H9 (cell line): ENCODE measurements at regions not wholly inside any gene's neighbourhood (a gene's known extent, or its start where the extent isn't known, plus 50 kb on each side); places are given as distances from the start of the nearest gene placed in this dataset.

Experiments used
- DNase-seq: peaks from one replicate; pipeline ENCODE4 v3.0.0-alpha.2; 2017
- H2AFZ ChIP-seq: one replicate; pipeline ENCODE4 v1.6.1; 2013; ENCODE audit warnings: mild to moderate bottlenecking, low read length, control low read depth, moderate library complexity
- H2AK5ac ChIP-seq: 2 replicates; pipeline ENCODE4 v1.6.1; 2013; ENCODE audit warnings: low read length, control low read depth, mixed read lengths; ENCODE audit not compliant: insufficient read length
- H2BK120ac ChIP-seq: one replicate; pipeline ENCODE4 v1.6.1; 2013; ENCODE audit warnings: low read depth, mild to moderate bottlenecking, low read length, control low read depth, inconsistent platforms; ENCODE audit not compliant: poor library complexity, severe bottlenecking
- H2BK12ac ChIP-seq: 2 replicates; pipeline ENCODE4 v1.6.1; 2013; ENCODE audit warnings: low read length, control low read depth, mixed read lengths, low read depth; ENCODE audit not compliant: insufficient read length
- H2BK15ac ChIP-seq: 2 replicates; pipeline ENCODE4 v1.6.1; 2013; ENCODE audit warnings: low read depth, low read length, control low read depth
- H2BK20ac ChIP-seq: one replicate; pipeline ENCODE4 v1.6.1; 2013; ENCODE audit warnings: low read depth, mild to moderate bottlenecking, low read length, control low read depth, inconsistent platforms; ENCODE audit not compliant: poor library complexity, severe bottlenecking
- H2BK5ac ChIP-seq: 2 replicates; pipeline ENCODE4 v1.6.1; 2013; ENCODE audit warnings: low read length, control low read depth, mixed read lengths; ENCODE audit not compliant: insufficient read length
- H3K14ac ChIP-seq: 2 replicates; pipeline ENCODE4 v1.6.1; 2013; ENCODE audit warnings: low read length, control low read depth; ENCODE audit not compliant: insufficient read depth
- H3K18ac ChIP-seq: 2 replicates; pipeline ENCODE4 v1.6.1; 2013; ENCODE audit warnings: low read depth, mild to moderate bottlenecking, mixed read lengths, low read length, control low read depth; ENCODE audit not compliant: insufficient read length
- H3K23ac ChIP-seq: 2 replicates; pipeline ENCODE4 v1.6.1; 2013; ENCODE audit warnings: low read length, control low read depth, mixed read lengths, low read depth; ENCODE audit not compliant: insufficient read length
- H3K23me2 ChIP-seq: 2 replicates; pipeline ENCODE4 v1.6.1; 2013; ENCODE audit warnings: low read depth, mild to moderate bottlenecking, mixed read lengths, low read length, control low read depth; ENCODE audit not compliant: insufficient read length, poor library complexity, severe bottlenecking
- H3K27ac ChIP-seq: 2 replicates; pipeline ENCODE4 v1.5.1; 2013; ENCODE audit warnings: low read length, control low read depth, mixed read lengths, low read depth; ENCODE audit not compliant: insufficient read length
- H3K27me3 ChIP-seq: 2 replicates; pipeline ENCODE4 v1.6.1; 2013; ENCODE audit warnings: low read length, control low read depth, inconsistent platforms; ENCODE audit not compliant: insufficient read depth
- H3K4ac ChIP-seq: 2 replicates; pipeline ENCODE4 v1.6.1; 2013; ENCODE audit warnings: low read depth, mild to moderate bottlenecking, control low read depth, inconsistent platforms, low read length, moderate library complexity
- H3K4me1 ChIP-seq: 2 replicates; pipeline ENCODE4 v1.6.1; 2013; ENCODE audit warnings: low read length, control low read depth, inconsistent platforms; ENCODE audit not compliant: insufficient read depth
- H3K4me2 ChIP-seq: 2 replicates; pipeline ENCODE4 v1.6.1; 2013; ENCODE audit warnings: low read length, control low read depth, mixed read lengths; ENCODE audit not compliant: insufficient read length, insufficient read depth
- H3K56ac ChIP-seq: 2 replicates; pipeline ENCODE4 v1.6.1; 2013; ENCODE audit warnings: low read depth, mild to moderate bottlenecking, mixed read lengths, low read length, control low read depth; ENCODE audit not compliant: insufficient read length
- H3K79me1 ChIP-seq: 2 replicates; pipeline ENCODE4 v1.6.1; 2013; ENCODE audit warnings: low read depth, mild to moderate bottlenecking, moderate library complexity, low read length, control low read depth, inconsistent platforms; ENCODE audit not compliant: insufficient read depth, poor library complexity, severe bottlenecking
- H3K79me2 ChIP-seq: 2 replicates; pipeline ENCODE4 v1.6.1; 2013; ENCODE audit warnings: low read length, control low read depth, inconsistent platforms; ENCODE audit not compliant: insufficient read depth
- H3K9ac ChIP-seq: 2 replicates; pipeline ENCODE4 v1.6.1; 2013; ENCODE audit warnings: low read length, control low read depth, mixed read lengths; ENCODE audit not compliant: insufficient read length; ENCODE audit errors: extremely low read depth
- H3K9me3 ChIP-seq: one replicate; pipeline ENCODE4 v1.6.1; 2013; ENCODE audit warnings: low read depth, low read length, inconsistent platforms; ENCODE audit not compliant: control insufficient read depth
- H3T11ph ChIP-seq: one replicate; pipeline ENCODE4 v1.6.1; 2013; ENCODE audit warnings: mild to moderate bottlenecking, low read length, control low read depth, inconsistent platforms
- H4K20me1 ChIP-seq: one replicate; pipeline ENCODE4 v1.6.1; 2013; ENCODE audit not compliant: control insufficient read depth, insufficient read length, insufficient read depth
- H4K5ac ChIP-seq: 2 replicates; pipeline ENCODE4 v1.6.1; 2013; ENCODE audit warnings: low read depth, mild to moderate bottlenecking, mixed read lengths, low read length, control low read depth; ENCODE audit not compliant: insufficient read length
- H4K8ac ChIP-seq: replicated peaks from 2 replicates; pipeline ENCODE4 v1.6.1; 2013; ENCODE audit warnings: low read length, control low read depth, mixed read lengths, low read depth; ENCODE audit not compliant: insufficient read length
- H4K91ac ChIP-seq: 2 replicates; pipeline ENCODE4 v1.6.1; 2013; ENCODE audit warnings: low read depth, mild to moderate bottlenecking, moderate library complexity, mixed read lengths, low read length, control low read depth; ENCODE audit not compliant: insufficient read length
- H3K27ac Mint-ChIP-seq, 3 experiments: 2 replicates in 2 of 3; 3 replicates in 1 of 3; pipeline ENCODE4 v1.8.0; 2020 to 2021; ENCODE audit warnings: mixed read lengths in 3 of 3, mild to moderate bottlenecking in 1 of 3, moderate library complexity in 1 of 3
- H3K27me3 Mint-ChIP-seq: 2 replicates; pipeline ENCODE4 v1.8.0; 2021; ENCODE audit warnings: low read depth, mild to moderate bottlenecking, moderate library complexity, mixed read lengths
- H3K36me3 Mint-ChIP-seq, 3 experiments: 2 replicates in 2 of 3; 3 replicates in 1 of 3; pipeline ENCODE4 v1.8.0; 2020 to 2021; ENCODE audit warnings: low read depth in 3 of 3, mixed read lengths in 3 of 3; ENCODE audit not compliant: insufficient read depth in 1 of 3
- H3K4me1 Mint-ChIP-seq, 2 experiments: 2 replicates each; pipeline ENCODE4 v1.8.0; 2020; ENCODE audit warnings: mixed read lengths in 2 of 2
- H3K4me3 Mint-ChIP-seq, 2 experiments: 2 replicates in 1 of 2; 3 replicates in 1 of 2; pipeline ENCODE4 v1.8.0; 2020 to 2021; ENCODE audit warnings: mild to moderate bottlenecking in 2 of 2, mixed read lengths in 2 of 2, moderate library complexity in 1 of 2
- H3K9me3 Mint-ChIP-seq, 2 experiments: 2 replicates in 1 of 2; 3 replicates in 1 of 2; pipeline ENCODE4 v1.8.0; 2020; ENCODE audit warnings: mild to moderate bottlenecking in 2 of 2, mixed read lengths in 2 of 2, moderate library complexity in 1 of 2
- WGBS: extraction: QIAGEN DNeasy Blood & Tissue Kit; methylation state at CpG from one replicate; pipeline ENCODE4 v1.1.7; 2013; ENCODE audit warnings: missing lambda C conversion rate, low lambda C conversion rate, mixed read lengths; ENCODE audit not compliant: insufficient read length; ENCODE audit errors: extremely low coverage; 5-methylcytosine and 5-hydroxymethylcytosine counted together
- TF ChIP-seq, protein P1 (sequence below): fragments of 200-600 bp; sonication (generic); conservative IDR thresholded peaks from 3 replicates; pipeline ENCODE4 v1.8.0; 2021; ENCODE audit warnings: antibody characterized with exemption, mild to moderate bottlenecking

DNA sequence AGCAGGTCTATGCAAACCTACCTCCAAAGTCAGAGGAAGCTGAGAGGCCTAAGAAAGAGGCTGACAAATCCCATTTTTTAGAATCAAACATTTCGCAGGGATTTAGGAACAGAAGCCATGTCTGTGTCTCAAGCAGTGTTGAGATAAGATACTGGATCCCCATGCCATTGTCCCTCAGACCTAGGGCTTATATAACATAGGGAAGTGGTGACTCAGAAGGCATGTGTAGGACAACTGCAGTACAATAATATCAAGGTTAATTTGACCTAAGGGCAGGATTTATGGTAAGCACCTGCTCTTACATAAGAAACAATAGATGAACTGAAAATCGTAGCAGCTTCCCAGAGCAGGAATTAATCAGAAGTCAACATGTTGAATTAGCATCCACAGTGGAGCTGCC, 459.4 kb downstream of the ANXA1 start:
- no peak overlapping the region for H2BK12ac ChIP-seq
- H3K56ac ChIP-seq: no peak overlapping the region
- no peak overlapping the region for H4K8ac ChIP-seq
- no peak overlapping the region for H3T11ph ChIP-seq
- no peak overlapping the region for H3K27ac ChIP-seq
- no CpG with 5 or more reads among the region's 2 CpGs for WGBS
- no peak overlapping the region for H3K9ac ChIP-seq
- H3K9me3 ChIP-seq: no peaks in the 10 kb centered on the region
- Mint-ChIP-seq H3K4me1 (peaks cover 10 to 12% of the 10 kb centered on the region in 2 experiments), H3K4me3 (no peak overlapping the region), H3K27me3 (no peaks in the 10 kb centered on the region), H3K9me3 (no peaks in the 10 kb centered on the region), H3K36me3 (no peaks in the 10 kb centered on the region; a peak in 2 of 7 replicates), H3K27ac (no peak overlapping the region)
- no peak overlapping the region for H2BK15ac ChIP-seq
- H4K91ac ChIP-seq: no peak overlapping the region
- H3K18ac ChIP-seq: no peak overlapping the region
- no peak overlapping the region for H2BK20ac ChIP-seq
- no peak overlapping the region for H3K4ac ChIP-seq
- no peak overlapping the region for H2AK5ac ChIP-seq
- TF ChIP-seq, protein P1, sequence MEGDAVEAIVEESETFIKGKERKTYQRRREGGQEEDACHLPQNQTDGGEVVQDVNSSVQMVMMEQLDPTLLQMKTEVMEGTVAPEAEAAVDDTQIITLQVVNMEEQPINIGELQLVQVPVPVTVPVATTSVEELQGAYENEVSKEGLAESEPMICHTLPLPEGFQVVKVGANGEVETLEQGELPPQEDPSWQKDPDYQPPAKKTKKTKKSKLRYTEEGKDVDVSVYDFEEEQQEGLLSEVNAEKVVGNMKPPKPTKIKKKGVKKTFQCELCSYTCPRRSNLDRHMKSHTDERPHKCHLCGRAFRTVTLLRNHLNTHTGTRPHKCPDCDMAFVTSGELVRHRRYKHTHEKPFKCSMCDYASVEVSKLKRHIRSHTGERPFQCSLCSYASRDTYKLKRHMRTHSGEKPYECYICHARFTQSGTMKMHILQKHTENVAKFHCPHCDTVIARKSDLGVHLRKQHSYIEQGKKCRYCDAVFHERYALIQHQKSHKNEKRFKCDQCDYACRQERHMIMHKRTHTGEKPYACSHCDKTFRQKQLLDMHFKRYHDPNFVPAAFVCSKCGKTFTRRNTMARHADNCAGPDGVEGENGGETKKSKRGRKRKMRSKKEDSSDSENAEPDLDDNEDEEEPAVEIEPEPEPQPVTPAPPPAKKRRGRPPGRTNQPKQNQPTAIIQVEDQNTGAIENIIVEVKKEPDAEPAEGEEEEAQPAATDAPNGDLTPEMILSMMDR: no peak
- no peak overlapping the region for H2BK5ac ChIP-seq
- no peaks in the 10 kb centered on the region for H3K23me2 ChIP-seq
- H3K79me1 ChIP-seq: no peaks in the 10 kb centered on the region
- peaks cover 5% of the 10 kb centered on the region; the same call in 1 of the 2 replicates for H3K4me1 ChIP-seq
- H4K5ac ChIP-seq: no peak overlapping the region
- no peaks in the 10 kb centered on the region for H3K27me3 ChIP-seq
- H3K14ac ChIP-seq: no peak overlapping the region
- H3K4me2 ChIP-seq: no peak overlapping the region
- no peak for DNase-seq
- no peaks in the 10 kb centered on the region for H3K79me2 ChIP-seq
- H2AFZ ChIP-seq: no peak overlapping the region
- no peaks in the 10 kb centered on the region for H4K20me1 ChIP-seq
- H2BK120ac ChIP-seq: no peak overlapping the region
- no peak overlapping the region for H3K23ac ChIP-seq
